HG03565 (cell line): ENCODE measurements at regions not wholly inside any gene's neighbourhood (a gene's known extent, or its start where the extent isn't known, plus 50 kb on each side); places are given as distances from the start of the nearest gene placed in this dataset.

Experiments used
- ATAC-seq: cut with Tn5 transposase; IDR thresholded peaks from one replicate; pipeline ENCODE4 v1.9.1; 2021; ENCODE audit warnings: mild to moderate bottlenecking, moderate library complexity; ENCODE audit not compliant: unreplicated experiment

GRCh38 chr12:126706300-126706699 lies 1560.7 kb upstream of the TMEM132C start:
- no peak for ATAC-seq

GRCh38 chr12:126708492-126708896 lies 1558.5 kb upstream of the TMEM132C start:
- ATAC-seq: no peak

GRCh38 chr12:126718365-126718764 lies 1548.6 kb upstream of the TMEM132C start:
- no peak for ATAC-seq

- ATAC-seq: no peak
These were observed 1546.9 kb upstream of the TMEM132C start for GRCh38 chr12:126719912-126720705.

- ATAC-seq: no peak
These were observed 1540.3 kb upstream of the TMEM132C start for GRCh38 chr12:126726481-126727217.

GRCh38 chr12:126727218-126728075 lies 1539.5 kb upstream of the TMEM132C start:
- no peak for ATAC-seq

GRCh38 chr12:126734296-126734695 lies 1532.7 kb upstream of the TMEM132C start:
- ATAC-seq: no peak

- ATAC-seq: no peak
These were observed 1532.3 kb upstream of the TMEM132C start for GRCh38 chr12:126734710-126735109.

GRCh38 chr12:126741536-126742240 lies 1525.3 kb upstream of the TMEM132C start:
- no peak for ATAC-seq

GRCh38 chr12:126742241-126742641 lies 1524.7 kb upstream of the TMEM132C start:
- no peak for ATAC-seq

GRCh38 chr12:126747530-126748149 lies 1519.3 kb upstream of the TMEM132C start:
- ATAC-seq: peak; percentile 70

GRCh38 chr12:126752021-126752420 lies 1514.9 kb upstream of the TMEM132C start:
- no peak for ATAC-seq

- no peak for ATAC-seq
These were observed 1509.6 kb upstream of the TMEM132C start for GRCh38 chr12:126757326-126757725.

- no peak for ATAC-seq
These were observed 1506.9 kb upstream of the TMEM132C start for GRCh38 chr12:126760092-126760491.

- ATAC-seq: no peak
These were observed 1505.5 kb upstream of the TMEM132C start for GRCh38 chr12:126761420-126761819.

GRCh38 chr12:126762150-126762549 lies 1504.8 kb upstream of the TMEM132C start:
- no peak for ATAC-seq

GRCh38 chr12:126763359-126763758 lies 1503.6 kb upstream of the TMEM132C start:
- no peak for ATAC-seq

- no peak for ATAC-seq
These were observed 1499.6 kb upstream of the TMEM132C start for GRCh38 chr12:126767334-126767733.

- peak; percentile 44 for ATAC-seq
These were observed 1498.5 kb upstream of the TMEM132C start for GRCh38 chr12:126768517-126768916.

GRCh38 chr12:126770188-126770587 lies 1496.8 kb upstream of the TMEM132C start:
- ATAC-seq: no peak
